CD4-positive, alpha-beta memory T cell (primary cell): ENCODE measurements at regions not wholly inside any gene's neighbourhood (a gene's known extent, or its start where the extent isn't known, plus 50 kb on each side); places are given as distances from the start of the nearest gene placed in this dataset.

Source experiments
- CTCF ChIA-PET: fragments of 350-600 bp; sonication (Branson Sonifier 250); formaldehyde crosslinking; loops from one replicate; lab custom pipeline; 2021; ENCODE audit warnings: inconsistent platforms; ENCODE audit not compliant: partially characterized antibody; lab: Charles Lee
- POLR2A ChIA-PET: fragments of 350-600 bp; sonication (Branson Sonifier 250); formaldehyde crosslinking; loops from one replicate; lab custom pipeline; 2021; ENCODE audit not compliant: partially characterized antibody; lab: Charles Lee
- DNase-seq, 5 donors: peaks; one replicate each; pipeline versions ENCODE4 v3.0.0 to v3.0.0-alpha.2; 2020 to 2022; ENCODE audit warnings: mixed read lengths in 1 of 5
- H3K27ac ChIP-seq: one replicate; pipeline ENCODE4 v1.7.0; 2013; ENCODE audit warnings: low read depth, low read length
- H3K27me3 ChIP-seq: 2 replicates; pipeline ENCODE4 v1.7.0; 2013; ENCODE audit warnings: mild to moderate bottlenecking, low read length, moderate library complexity; ENCODE audit not compliant: insufficient read depth
- H3K36me3 ChIP-seq: 2 replicates; pipeline ENCODE4 v1.7.0; 2013; ENCODE audit warnings: mild to moderate bottlenecking, low read length, moderate library complexity; ENCODE audit not compliant: insufficient read depth
- H3K4me1 ChIP-seq: 2 replicates; pipeline ENCODE4 v1.7.0; 2013; ENCODE audit warnings: mild to moderate bottlenecking, low read length, moderate library complexity; ENCODE audit not compliant: insufficient read depth
- H3K4me3 ChIP-seq, 2 donors: one replicate each; pipeline ENCODE4 v1.7.0; 2013; ENCODE audit warnings: low read length in 2 of 2, mild to moderate bottlenecking in 1 of 2
- H3K9me3 ChIP-seq, 2 donors: one replicate each; pipeline ENCODE4 v1.7.0; 2013; ENCODE audit warnings: low read length in 2 of 2, control low read depth in 1 of 2; ENCODE audit not compliant: control insufficient read depth in 1 of 2
- H3K27ac Mint-ChIP-seq, 7 donors: one replicate each; pipeline ENCODE4 v1.8.0; 2020 to 2021; ENCODE audit warnings: mixed read lengths in 7 of 7, mild to moderate bottlenecking in 6 of 7, inconsistent platforms in 3 of 7, moderate library complexity in 3 of 7
- H3K27me3 Mint-ChIP-seq, 2 donors: one replicate each; pipeline ENCODE4 v1.8.0; 2020 to 2021; ENCODE audit warnings: mixed read lengths in 2 of 2
- H3K36me3 Mint-ChIP-seq, 2 donors: one replicate each; pipeline ENCODE4 v1.8.0; 2020 to 2021; ENCODE audit warnings: mixed read lengths in 2 of 2, inconsistent platforms in 1 of 2, mild to moderate bottlenecking in 1 of 2
- H3K4me1 Mint-ChIP-seq, 4 donors: one replicate each; pipeline ENCODE4 v1.8.0; 2020 to 2021; ENCODE audit warnings: mixed read lengths in 4 of 4, mild to moderate bottlenecking in 1 of 4
- H3K4me3 Mint-ChIP-seq, 8 donors: one replicate each; pipeline ENCODE4 v1.8.0; 2020 to 2021; ENCODE audit warnings: mixed read lengths in 8 of 8, mild to moderate bottlenecking in 7 of 8, moderate library complexity in 6 of 8, inconsistent platforms in 3 of 8
- H3K9me3 Mint-ChIP-seq, 8 donors: one replicate each; pipeline ENCODE4 v1.8.0; 2020 to 2021; ENCODE audit warnings: mixed read lengths in 8 of 8, mild to moderate bottlenecking in 5 of 8, inconsistent platforms in 3 of 8, moderate library complexity in 1 of 8
- intact Hi-C: fragments of 100-400 bp; cut with micrococcal nuclease; formaldehyde crosslinking; loops from one replicate; pipeline ENCODE4 v1.15.1; 2023

DNA sequence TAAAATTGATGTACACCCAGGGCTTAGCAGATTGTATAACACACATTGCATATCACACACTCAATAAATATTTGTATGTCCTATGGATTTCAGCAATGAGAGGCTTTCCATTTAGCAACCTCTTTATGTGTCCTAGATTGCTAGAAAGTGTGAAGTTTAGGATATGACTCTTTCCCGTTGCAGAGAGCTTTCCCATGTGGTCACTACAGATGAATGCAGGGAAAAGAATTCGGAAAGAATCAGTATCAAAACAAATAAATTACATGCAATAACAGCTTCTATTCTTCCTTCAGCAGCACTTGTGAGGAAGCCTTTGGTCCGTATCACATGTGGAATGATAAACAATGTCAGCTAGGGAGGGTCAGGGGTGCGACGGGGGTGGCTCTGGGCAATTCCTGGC lies 870.1 kb downstream of the C6orf118 start:
- Histone ChIP-seq H3K27me3 (no peaks in the 10 kb centered on the region), H3K4me1 (no peaks in the 10 kb centered on the region), H3K9me3 (no peaks in the 10 kb centered on the region), H3K4me3 (no peak overlapping the region), H3K36me3 (no peaks in the 10 kb centered on the region), H3K27ac (no peak overlapping the region)
- Mint-ChIP-seq H3K27me3 (no peaks in the 10 kb centered on the region), H3K4me1 (no peaks in the 10 kb centered on the region), H3K27ac (no peak overlapping the region), H3K36me3 (no peaks in the 10 kb centered on the region), H3K9me3 (peaks cover 0 to 15% (median 7%) of the 10 kb centered on the region in 8 donors), H3K4me3 (no peak overlapping the region)
- no peak for DNase-seq
- CTCF ChIA-PET: no interaction called here
- POLR2A ChIA-PET: no interaction called here
- intact Hi-C loops: no loop called here

DNA sequence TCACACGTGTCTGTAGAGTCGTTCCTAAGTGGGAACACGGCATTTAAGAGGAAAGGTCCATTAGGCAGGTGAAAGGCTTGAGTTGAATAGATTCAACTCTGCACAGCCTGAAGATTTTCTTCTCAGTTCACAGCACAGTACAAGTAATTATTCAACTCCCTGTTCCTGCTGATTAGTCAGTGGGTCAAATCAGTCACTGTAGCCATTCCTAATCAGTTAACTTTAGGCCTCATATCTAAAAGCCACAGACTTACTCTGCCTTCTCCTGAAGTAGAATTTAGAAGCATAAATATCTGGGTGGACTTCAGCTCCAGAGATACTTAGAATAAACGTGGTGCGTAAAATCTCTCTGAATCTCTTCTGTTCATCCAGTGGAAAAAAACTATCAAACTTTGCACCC lies 872.4 kb downstream of the C6orf118 start:
- no peaks in the 10 kb centered on the region for H3K27me3 Mint-ChIP-seq
- no peak for DNase-seq
- H3K27me3 ChIP-seq: no peaks in the 10 kb centered on the region
- no peaks in the 10 kb centered on the region for H3K36me3 Mint-ChIP-seq
- H3K4me1 ChIP-seq: no peaks in the 10 kb centered on the region
- no peaks in the 10 kb centered on the region for H3K4me1 Mint-ChIP-seq
- no peak overlapping the region for H3K27ac ChIP-seq
- ChIA-PET POLR2A (no interaction called here), CTCF (no interaction called here)
- intact Hi-C loops: no loop called here
- H3K27ac Mint-ChIP-seq: no peak overlapping the region
- peaks cover 0 to 6% (median 3%) of the 10 kb centered on the region in 8 donors for H3K9me3 Mint-ChIP-seq
- no peak overlapping the region for H3K4me3 Mint-ChIP-seq
- H3K4me3 ChIP-seq: no peak overlapping the region
- H3K36me3 ChIP-seq: no peaks in the 10 kb centered on the region
- H3K9me3 ChIP-seq: no peaks in the 10 kb centered on the region

DNA sequence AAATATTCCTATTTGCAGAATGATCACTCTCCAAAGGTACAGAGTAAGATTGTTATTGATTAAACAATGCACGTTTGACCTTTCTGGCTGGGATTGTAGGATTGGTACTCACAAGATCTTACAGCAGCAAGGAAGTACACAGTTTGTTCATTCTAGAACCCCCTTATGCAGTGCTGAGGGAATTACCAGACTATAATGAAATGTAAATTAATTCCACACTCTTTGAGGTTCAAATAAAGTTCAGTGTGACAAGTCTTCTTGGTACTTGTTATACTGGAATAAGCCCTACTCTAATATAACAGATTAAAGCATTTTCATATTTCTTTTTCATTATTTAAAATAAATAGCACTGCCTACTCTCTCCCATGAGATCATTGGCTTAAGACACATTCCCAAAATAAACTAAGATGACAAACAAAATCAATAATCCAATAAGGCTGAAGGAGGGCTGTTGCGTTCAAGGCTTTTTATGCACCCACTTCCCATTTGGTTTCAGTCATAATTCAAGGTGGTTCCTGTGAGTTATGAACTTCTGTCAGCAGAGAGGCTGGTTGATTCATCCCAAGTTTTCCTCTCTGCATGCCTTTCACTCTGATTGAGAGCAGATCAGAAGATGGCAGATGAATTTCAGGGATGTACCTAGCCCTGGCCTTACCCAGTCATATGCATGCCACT lies 881.5 kb downstream of the C6orf118 start:
- POLR2A ChIA-PET: no interaction called here
- no peak for DNase-seq
- Mint-ChIP-seq H3K27ac (no peak overlapping the region), H3K36me3 (no peaks in the 10 kb centered on the region), H3K4me1 (no peaks in the 10 kb centered on the region), H3K27me3 (peaks cover 0 to 2% of the 10 kb centered on the region in 2 donors), H3K9me3 (peaks cover 3 to 7% (median 5%) of the 10 kb centered on the region in 8 donors), H3K4me3 (no peak overlapping the region)
- Histone ChIP-seq H3K27me3 (no peaks in the 10 kb centered on the region), H3K9me3 (no peaks in the 10 kb centered on the region), H3K4me1 (no peaks in the 10 kb centered on the region), H3K36me3 (no peaks in the 10 kb centered on the region), H3K4me3 (no peak overlapping the region), H3K27ac (no peak overlapping the region)
- CTCF ChIA-PET: no interaction called here
- intact Hi-C loops: no loop called here

DNA sequence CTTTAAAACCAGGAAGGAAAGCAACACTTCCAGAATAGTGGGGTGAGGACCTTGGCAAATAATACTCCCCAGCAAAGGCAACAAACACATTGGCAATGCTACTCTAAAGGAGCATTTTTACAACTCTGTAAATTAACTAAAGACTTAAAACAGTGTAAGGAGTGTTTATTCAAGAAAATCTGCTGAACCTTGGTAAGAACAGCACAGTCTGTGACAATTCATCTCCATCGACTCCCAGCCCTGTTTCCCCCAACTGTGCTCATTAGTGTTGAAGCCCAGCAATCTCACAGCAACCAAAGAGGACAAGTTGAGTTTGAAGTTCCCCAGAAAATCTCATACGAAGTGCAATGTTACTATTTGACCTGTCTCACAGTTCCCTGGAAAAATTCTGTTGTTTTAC lies 884.9 kb downstream of the C6orf118 start:
- Histone ChIP-seq H3K27ac (no peak overlapping the region), H3K36me3 (no peaks in the 10 kb centered on the region), H3K9me3 (no peaks in the 10 kb centered on the region), H3K4me3 (no peak overlapping the region), H3K4me1 (no peaks in the 10 kb centered on the region), H3K27me3 (no peaks in the 10 kb centered on the region)
- ChIA-PET CTCF (no interaction called here), POLR2A (no interaction called here)
- H3K9me3 Mint-ChIP-seq: peaks cover 0 to 17% (median 13%) of the 10 kb centered on the region in 8 donors
- H3K27ac Mint-ChIP-seq: no peak overlapping the region
- H3K36me3 Mint-ChIP-seq: no peaks in the 10 kb centered on the region
- no peaks in the 10 kb centered on the region for H3K27me3 Mint-ChIP-seq
- no peaks in the 10 kb centered on the region for H3K4me1 Mint-ChIP-seq
- no peak for DNase-seq
- no peak overlapping the region for H3K4me3 Mint-ChIP-seq
- intact Hi-C loops: no loop called here

DNA sequence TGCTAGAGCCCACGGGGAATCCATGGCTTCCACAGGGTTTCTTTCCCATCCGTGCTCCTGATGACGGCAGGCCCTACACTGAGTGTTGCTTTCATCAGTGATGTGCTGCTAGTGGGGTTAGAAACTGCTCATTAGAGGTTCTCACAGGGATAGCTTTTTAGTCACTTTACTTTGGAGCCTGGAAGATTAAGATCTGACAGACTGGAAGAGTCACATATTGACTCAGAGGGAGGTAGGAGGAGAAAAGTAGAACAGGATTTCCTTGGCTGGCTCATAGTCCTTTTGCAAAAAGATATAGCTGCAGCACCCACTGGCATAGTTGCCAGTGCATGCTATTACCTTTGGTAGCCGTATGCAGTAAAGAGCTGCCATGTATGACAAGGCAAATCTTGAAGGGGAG lies 890.3 kb downstream of the C6orf118 start:
- Histone ChIP-seq H3K27ac (no peak overlapping the region), H3K27me3 (no peaks in the 10 kb centered on the region), H3K36me3 (no peaks in the 10 kb centered on the region), H3K9me3 (no peaks in the 10 kb centered on the region), H3K4me3 (no peak overlapping the region), H3K4me1 (no peaks in the 10 kb centered on the region)
- Mint-ChIP-seq H3K9me3 (peaks cover 0 to 17% (median 12%) of the 10 kb centered on the region in 8 donors), H3K27me3 (peaks cover 2% of the 10 kb centered on the region in 2 donors), H3K4me3 (no peak overlapping the region), H3K4me1 (no peaks in the 10 kb centered on the region), H3K27ac (no peak overlapping the region), H3K36me3 (no peaks in the 10 kb centered on the region)
- POLR2A ChIA-PET: no interaction called here
- DNase-seq: no peak
- CTCF ChIA-PET: no interaction called here
- intact Hi-C loops: no loop called here

DNA sequence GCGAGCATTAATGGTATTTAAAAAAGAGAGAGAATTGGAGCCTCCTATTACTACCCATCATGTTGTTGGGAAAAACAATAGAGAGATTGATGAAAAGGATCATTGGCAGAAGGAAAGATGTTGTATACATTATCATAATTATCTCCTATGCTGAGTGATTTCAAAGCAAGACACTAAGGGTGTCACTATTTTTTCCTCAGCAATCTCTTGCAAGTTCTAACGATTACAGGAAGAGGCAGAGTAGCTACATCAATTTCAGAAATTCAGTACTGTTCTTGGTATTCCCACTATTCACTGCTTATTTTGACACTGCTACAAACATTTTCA lies 891.2 kb downstream of the C6orf118 start:
- H3K36me3 ChIP-seq: no peaks in the 10 kb centered on the region
- POLR2A ChIA-PET: no interaction called here
- no peaks in the 10 kb centered on the region for H3K36me3 Mint-ChIP-seq
- H3K27me3 ChIP-seq: no peaks in the 10 kb centered on the region
- H3K27ac ChIP-seq: no peak overlapping the region
- CTCF ChIA-PET: no interaction called here
- DNase-seq: no peak
- H3K27me3 Mint-ChIP-seq: peaks cover 2 to 5% of the 10 kb centered on the region in 2 donors
- H3K4me3 ChIP-seq: no peak overlapping the region
- H3K4me1 Mint-ChIP-seq: no peaks in the 10 kb centered on the region
- no peak overlapping the region for H3K4me3 Mint-ChIP-seq
- no peaks in the 10 kb centered on the region for H3K4me1 ChIP-seq
- H3K9me3 ChIP-seq: no peaks in the 10 kb centered on the region
- intact Hi-C loops: no loop called here
- peaks cover 0 to 13% (median 8%) of the 10 kb centered on the region in 8 donors for H3K9me3 Mint-ChIP-seq
- H3K27ac Mint-ChIP-seq: no peak overlapping the region

DNA sequence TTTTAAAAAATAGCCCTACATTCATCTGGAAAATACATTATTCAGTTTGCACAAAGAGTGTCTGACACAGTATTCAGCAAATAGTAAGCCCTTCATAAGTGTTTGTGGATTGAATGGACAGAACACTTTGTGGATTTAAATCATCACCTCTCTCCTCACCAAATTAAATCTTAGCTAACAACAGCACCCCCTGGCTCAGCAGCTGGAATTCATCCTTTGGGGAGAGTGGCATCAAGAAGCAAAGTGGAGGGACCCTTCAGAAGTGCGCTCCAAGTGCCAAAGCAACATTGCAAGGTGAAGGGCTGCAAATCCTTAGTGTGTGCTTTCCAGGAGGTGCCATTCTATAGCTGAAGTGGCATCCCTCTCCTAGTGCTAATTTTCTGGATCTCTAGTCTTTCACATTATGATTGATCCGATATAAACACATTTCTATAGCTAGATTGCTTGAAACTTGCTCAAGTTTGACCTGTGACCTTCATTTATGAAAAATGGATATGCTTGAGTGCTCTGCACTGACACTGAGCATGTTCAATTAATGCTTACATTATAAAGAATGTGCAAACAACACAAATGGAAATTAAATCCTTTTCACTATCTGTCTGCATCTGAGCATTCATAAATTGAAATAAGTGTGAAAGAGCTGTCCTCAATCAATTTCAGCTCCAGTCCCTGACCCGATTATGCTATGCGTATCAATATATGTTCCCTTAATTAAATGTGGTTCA lies 891.7 kb downstream of the C6orf118 start:
- H3K4me1 ChIP-seq: no peaks in the 10 kb centered on the region
- H3K27me3 ChIP-seq: no peaks in the 10 kb centered on the region
- no peak overlapping the region for H3K4me3 ChIP-seq
- no peaks in the 10 kb centered on the region for H3K36me3 ChIP-seq
- DNase-seq: no peak
- CTCF ChIA-PET: no interaction called here
- Mint-ChIP-seq H3K27me3 (peaks cover 3 to 5% of the 10 kb centered on the region in 2 donors), H3K4me3 (no peak overlapping the region), H3K9me3 (peaks cover 0 to 11% (median 8%) of the 10 kb centered on the region in 8 donors), H3K4me1 (no peaks in the 10 kb centered on the region), H3K27ac (no peak overlapping the region), H3K36me3 (no peaks in the 10 kb centered on the region)
- POLR2A ChIA-PET: no interaction called here
- H3K27ac ChIP-seq: no peak overlapping the region
- H3K9me3 ChIP-seq: no peaks in the 10 kb centered on the region
- intact Hi-C loops: no loop called here
